GM18861 (cell line): ENCODE measurements at regions not wholly inside any gene's neighbourhood (a gene's known extent, or its start where the extent isn't known, plus 50 kb on each side); places are given as distances from the start of the nearest gene placed in this dataset.

Experiments used
- ATAC-seq: cut with Tn5 transposase; IDR thresholded peaks from one replicate; pipeline ENCODE4 v1.9.1; 2021; ENCODE audit not compliant: unreplicated experiment

- no peak for ATAC-seq
Measured at GRCh38 chr14:71648725-71649124, 283.5 kb upstream of the RGS6 start.

- ATAC-seq = no peak
Measured at GRCh38 chr14:71650187-71650755, 282.0 kb upstream of the RGS6 start.

- ATAC-seq = no peak
Measured at GRCh38 chr14:71651228-71651627, 281.0 kb upstream of the RGS6 start.

- ATAC-seq = no peak
Measured at GRCh38 chr14:71652368-71652767, 279.9 kb upstream of the RGS6 start.

- no peak for ATAC-seq
Measured at GRCh38 chr14:71654810-71655209, 277.4 kb upstream of the RGS6 start.

- ATAC-seq = no peak
Measured at GRCh38 chr14:71658261-71658860, 273.9 kb upstream of the RGS6 start.

DNA sequence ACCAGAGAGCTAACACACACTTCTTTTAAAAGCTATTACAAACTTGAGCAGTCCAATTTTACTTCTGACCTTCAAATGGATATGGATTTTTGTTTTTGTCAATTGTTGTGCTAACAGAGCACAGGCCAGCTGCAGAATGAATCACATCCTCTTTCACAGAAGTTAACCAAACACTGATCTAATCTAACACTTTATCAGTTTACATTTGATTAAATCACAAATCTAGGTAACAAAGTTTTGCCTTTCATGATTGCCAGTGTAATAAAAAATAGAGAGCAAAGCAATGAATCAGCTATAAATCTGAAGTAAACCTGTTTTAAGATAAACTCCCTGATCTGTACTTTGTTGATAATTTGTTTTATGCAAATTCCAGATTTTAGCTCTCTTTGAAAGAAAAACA is 273.1 kb upstream of the RGS6 start:
- no peak for ATAC-seq

- no peak for ATAC-seq
Measured at GRCh38 chr14:71661441-71661840, 270.8 kb upstream of the RGS6 start.

GRCh38 chr14:71662291-71662790 is 269.9 kb upstream of the RGS6 start:
- no peak for ATAC-seq

DNA sequence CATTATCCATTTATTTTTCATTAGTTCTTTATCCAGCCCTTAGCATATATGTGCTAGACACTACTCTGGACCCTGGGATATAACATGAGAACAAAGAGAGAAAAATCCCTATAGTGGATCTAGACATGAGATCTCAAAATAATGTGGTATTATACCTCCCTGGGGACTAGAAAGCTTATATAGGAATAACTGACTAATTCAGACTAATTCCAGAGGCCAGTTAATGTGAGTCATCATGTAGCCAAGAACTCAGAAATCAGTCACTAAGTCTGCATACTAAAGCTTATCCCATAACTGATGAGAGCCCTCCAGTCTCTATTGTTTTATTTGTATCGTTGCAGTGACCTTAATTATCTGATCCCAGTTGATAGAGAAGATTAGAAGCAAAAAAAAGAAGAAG is 267.1 kb upstream of the RGS6 start:
- no peak for ATAC-seq

- ATAC-seq = no peak
Measured at GRCh38 chr14:71665781-71666180, 266.4 kb upstream of the RGS6 start.

- ATAC-seq = no peak
Measured at GRCh38 chr14:71666571-71667145, 265.6 kb upstream of the RGS6 start.

DNA sequence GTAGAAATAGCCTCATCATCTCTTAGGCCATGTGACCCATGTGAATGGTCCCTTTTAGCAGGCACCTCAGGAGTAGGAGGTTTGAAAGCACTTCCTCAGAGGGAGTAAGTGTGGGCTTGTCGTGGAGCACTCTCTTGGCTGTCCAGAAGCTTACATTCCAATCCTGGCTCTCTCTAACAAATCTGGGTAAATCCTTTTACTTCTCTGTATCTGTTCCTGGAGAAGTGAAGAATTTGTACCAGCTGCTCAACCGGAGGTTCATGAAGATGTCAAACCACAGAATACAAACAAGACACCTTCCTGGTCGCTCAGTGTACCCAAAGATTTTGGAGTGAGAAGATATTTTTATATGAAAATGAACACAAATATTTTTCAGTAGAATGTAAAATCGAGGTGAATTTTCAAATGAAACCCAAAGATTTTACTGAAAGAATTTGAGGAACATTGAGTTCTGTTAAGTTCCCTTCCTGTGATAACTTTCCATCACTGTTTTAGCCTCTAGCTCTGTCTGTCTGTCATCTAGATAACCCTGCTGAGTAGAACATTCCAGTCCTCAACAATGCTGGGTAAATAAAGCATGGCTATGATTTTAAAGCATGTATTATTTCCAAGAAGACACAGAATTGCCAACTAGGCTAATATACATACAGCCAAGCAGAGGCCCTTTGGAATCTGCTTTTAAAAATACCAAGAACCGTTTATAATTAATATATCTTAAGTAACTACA is 263.9 kb upstream of the RGS6 start:
- ATAC-seq = no peak

GRCh38 chr14:71672596-71672995 is 259.6 kb upstream of the RGS6 start:
- ATAC-seq = no peak

DNA sequence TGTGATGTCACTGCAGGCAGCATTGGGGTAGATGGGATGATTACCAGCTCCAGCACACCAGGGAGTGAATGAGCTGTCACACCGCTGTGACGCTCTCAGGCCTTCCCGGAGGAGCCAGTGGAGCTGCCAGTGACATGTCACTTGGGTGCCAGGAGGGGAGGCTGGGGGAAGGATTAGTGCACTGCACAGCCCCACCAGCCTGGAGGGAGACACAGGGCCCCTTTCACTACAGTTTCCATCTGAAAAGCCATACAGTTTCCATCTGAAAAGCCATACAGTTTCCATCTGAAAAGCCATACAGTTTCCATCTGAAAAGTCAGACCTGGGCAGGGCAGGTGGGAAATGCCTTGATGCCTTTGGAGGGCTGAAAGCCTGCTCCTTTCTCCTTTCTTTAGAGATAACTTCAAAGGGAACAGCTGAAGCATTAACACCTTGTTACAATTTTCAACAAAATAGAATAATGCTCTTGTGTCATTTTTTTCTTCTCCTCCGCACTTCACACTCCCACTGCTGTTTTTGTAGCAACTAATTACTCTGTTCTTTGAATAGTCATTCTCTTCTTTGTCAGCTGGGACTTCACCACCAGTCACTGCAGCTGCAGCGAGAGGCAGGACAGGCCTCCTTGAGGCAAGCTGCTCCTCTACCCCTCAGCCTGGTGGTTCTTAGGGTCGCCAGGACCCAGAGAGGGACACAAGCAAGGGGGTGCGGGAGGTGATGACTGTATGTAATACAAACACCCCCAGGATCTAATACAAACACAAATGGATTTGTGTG is 256.9 kb upstream of the RGS6 start:
- ATAC-seq = no peak

GRCh38 chr14:71675900-71676287 is 256.3 kb upstream of the RGS6 start:
- no peak for ATAC-seq

DNA sequence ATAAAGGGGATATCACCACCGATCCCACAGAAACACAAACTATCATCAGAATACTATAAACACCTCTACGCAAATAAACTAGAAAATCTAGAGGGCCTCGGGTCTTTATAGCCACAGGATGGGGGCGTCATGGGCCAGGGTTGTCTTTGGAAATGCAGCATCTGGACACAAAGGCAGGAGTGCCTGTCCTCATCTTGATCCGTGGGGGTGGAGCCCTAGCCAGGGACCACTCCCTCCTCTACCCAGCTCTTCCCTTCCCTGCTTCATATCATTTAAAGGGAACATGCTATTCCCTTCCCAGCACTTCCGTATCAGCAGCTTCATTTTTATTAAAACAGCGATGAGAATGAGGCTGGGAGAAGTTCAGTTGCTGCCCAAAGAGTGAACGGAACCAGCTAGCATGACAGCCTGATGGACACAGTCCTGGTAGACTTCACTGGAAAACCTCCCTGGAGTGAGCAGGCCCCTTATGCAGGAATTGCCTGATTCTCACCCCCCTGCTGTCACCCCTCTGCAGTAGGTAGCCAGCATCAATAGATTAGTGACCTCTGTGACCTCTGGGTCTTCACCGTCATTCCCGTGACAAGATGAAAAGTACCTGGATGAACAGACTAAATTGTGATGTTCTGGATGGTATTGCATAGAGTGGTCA is 251.4 kb upstream of the RGS6 start:
- no peak for ATAC-seq

GRCh38 chr14:71682337-71682736 is 249.9 kb upstream of the RGS6 start:
- no peak for ATAC-seq

- no peak for ATAC-seq
Measured at GRCh38 chr14:71684323-71684722, 247.9 kb upstream of the RGS6 start.

DNA sequence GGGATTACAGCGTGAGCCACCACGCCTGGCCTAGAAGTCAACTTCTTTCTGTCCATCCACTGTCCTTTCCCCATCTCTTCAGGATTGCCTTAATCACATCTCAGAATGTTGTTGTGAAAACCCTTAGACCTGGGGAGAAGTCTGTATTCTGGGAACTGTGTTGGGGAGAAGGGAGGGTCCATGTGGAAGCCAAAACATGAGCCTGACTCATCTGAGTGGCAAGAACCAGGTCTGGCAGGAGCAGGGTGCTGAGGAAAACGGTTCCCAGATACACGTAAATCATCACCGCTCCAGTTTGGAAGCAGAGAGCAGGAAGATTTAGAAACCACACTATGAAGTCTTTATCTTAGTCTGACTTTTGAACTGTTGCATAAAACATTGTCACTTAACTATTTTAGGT is 245.6 kb upstream of the RGS6 start:
- no peak for ATAC-seq
